HEK293 (cell line): ENCODE measurements at regions not wholly inside any gene's neighbourhood (a gene's known extent, or its start where the extent isn't known, plus 50 kb on each side); places are given as distances from the start of the nearest gene placed in this dataset.

Source experiments
- CTCF ChIA-PET: fragments of 350-600 bp; formaldehyde crosslinking; extraction: SDS; loops from one replicate; lab custom pipeline; 2021; ENCODE audit warnings: antibody characterized with exemption; lab: Yijun Ruan, JAX
- POLR2A ChIA-PET: fragments of 300-600 bp; formaldehyde crosslinking; extraction: SDS; loops from one replicate; lab custom pipeline; 2020; ENCODE audit warnings: antibody characterized with exemption, inconsistent platforms; lab: Yijun Ruan, JAX
- H3K27ac ChIP-seq: fragments of 200-500 bp; sonication (Bioruptor generic); 2 replicates; pipeline ENCODE4 v1.5.1; 2014; ENCODE audit warnings: low read depth, low read length, control low read depth, inconsistent platforms; ENCODE audit errors: extremely low read depth
- H3K36me3 ChIP-seq, 2 experiments: fragments of 200-500 bp in 1 of 2; sonication (Bioruptor generic) in 1 of 2; 1 replicate in 1 of 2; 2 replicates in 1 of 2; pipeline ENCODE4 v1.5.1; 2014 to 2017; ENCODE audit warnings: inconsistent platforms in 2 of 2, low read length in 2 of 2; ENCODE audit not compliant: control insufficient read depth in 2 of 2, insufficient read depth in 1 of 2
- H3K4me1 ChIP-seq: fragments of 200-500 bp; sonication (Bioruptor generic); 2 replicates; pipeline ENCODE4 v1.5.1; 2014; ENCODE audit warnings: mild to moderate bottlenecking, low read length, inconsistent platforms; ENCODE audit not compliant: control insufficient read depth, insufficient read depth
- H3K4me3 ChIP-seq: 2 replicates; pipeline ENCODE4 v1.5.1; 2011; ENCODE audit warnings: low read depth, mild to moderate bottlenecking, control low read depth, low read length, moderate library complexity
- H3K9me3 ChIP-seq: fragments of 200-500 bp; sonication (Bioruptor generic); 2 replicates; pipeline ENCODE4 v1.5.1; 2014; ENCODE audit warnings: low read depth, low read length, inconsistent platforms; ENCODE audit not compliant: control insufficient read depth, insufficient read depth
- BCL11A ChIP-seq: fragments of 450-650 bp; formaldehyde crosslinking; IDR thresholded peaks from 2 replicates; pipeline ENCODE4 v1.5.1; 2016; ENCODE audit warnings: low read depth, missing biosample characterization, missing genetic modification characterization
- KLF16 ChIP-seq: fragments of 450-650 bp; formaldehyde crosslinking; IDR thresholded peaks from 2 replicates; pipeline ENCODE4 v1.5.1; 2017; ENCODE audit warnings: missing biosample characterization, missing genetic modification characterization
- KLF9 ChIP-seq: fragments of 450-650 bp; formaldehyde crosslinking; IDR thresholded peaks from 2 replicates; pipeline ENCODE4 v1.5.1; 2016; ENCODE audit warnings: missing biosample characterization, missing genetic modification characterization, low read depth
- OSR2 ChIP-seq: fragments of 450-650 bp; formaldehyde crosslinking; IDR thresholded peaks from 2 replicates; pipeline ENCODE4 v1.5.1; 2016; ENCODE audit warnings: missing biosample characterization, missing genetic modification characterization
- SCRT2 ChIP-seq: fragments of 450-650 bp; formaldehyde crosslinking; IDR thresholded peaks from 2 replicates; pipeline ENCODE4 v1.5.1; 2016; ENCODE audit warnings: missing biosample characterization, missing genetic modification characterization
- WT1 ChIP-seq: fragments of 450-650 bp; formaldehyde crosslinking; IDR thresholded peaks from 2 replicates; pipeline ENCODE4 v1.5.1; 2016; ENCODE audit warnings: missing biosample characterization, missing genetic modification characterization
- ZNF10 ChIP-seq: fragments of 450-650 bp; formaldehyde crosslinking; IDR thresholded peaks from 2 replicates; pipeline ENCODE4 v1.5.1; 2017; ENCODE audit warnings: missing biosample characterization, missing genetic modification characterization
- ZNF121 ChIP-seq: fragments of 450-650 bp; formaldehyde crosslinking; IDR thresholded peaks from 2 replicates; pipeline ENCODE4 v1.5.1; 2016; ENCODE audit warnings: missing biosample characterization, missing genetic modification characterization
- ZNF155 ChIP-seq: fragments of 450-650 bp; formaldehyde crosslinking; IDR thresholded peaks from 2 replicates; pipeline ENCODE4 v1.5.1; 2016; ENCODE audit warnings: missing biosample characterization, missing genetic modification characterization
- ZNF16 ChIP-seq: fragments of 450-650 bp; formaldehyde crosslinking; IDR thresholded peaks from 2 replicates; pipeline ENCODE4 v1.5.1; 2016; ENCODE audit warnings: low read depth, missing biosample characterization, missing genetic modification characterization
- ZNF214 ChIP-seq: fragments of 450-650 bp; formaldehyde crosslinking; IDR thresholded peaks from 2 replicates; pipeline ENCODE4 v1.5.1; 2017; ENCODE audit warnings: missing biosample characterization, mild to moderate bottlenecking, missing genetic modification characterization, borderline replicate concordance
- ZNF335 ChIP-seq: fragments of 450-650 bp; formaldehyde crosslinking; conservative IDR thresholded peaks from 2 replicates; pipeline ENCODE4 v1.5.1; 2016; ENCODE audit warnings: missing biosample characterization, missing genetic modification characterization
- ZNF514 ChIP-seq: fragments of 450-650 bp; formaldehyde crosslinking; IDR thresholded peaks from 2 replicates; pipeline ENCODE4 v1.5.1; 2016; ENCODE audit warnings: missing biosample characterization, missing genetic modification characterization
- ZNF548 ChIP-seq: fragments of 450-650 bp; formaldehyde crosslinking; IDR thresholded peaks from 2 replicates; pipeline ENCODE4 v1.5.1; 2016; ENCODE audit warnings: missing biosample characterization, missing genetic modification characterization
- ZNF558 ChIP-seq: fragments of 450-650 bp; formaldehyde crosslinking; IDR thresholded peaks from 2 replicates; pipeline ENCODE4 v1.5.1; 2016; ENCODE audit warnings: missing biosample characterization, missing genetic modification characterization
- ZNF621 ChIP-seq: fragments of 450-650 bp; formaldehyde crosslinking; IDR thresholded peaks from 2 replicates; pipeline ENCODE4 v1.5.1; 2017; ENCODE audit warnings: missing biosample characterization, missing genetic modification characterization
- ZNF654 ChIP-seq: fragments of 450-650 bp; formaldehyde crosslinking; IDR thresholded peaks from 2 replicates; pipeline ENCODE4 v1.5.1; 2016; ENCODE audit warnings: low read depth, missing biosample characterization, missing genetic modification characterization
- ZNF768 ChIP-seq: fragments of 450-650 bp; formaldehyde crosslinking; IDR thresholded peaks from 2 replicates; pipeline ENCODE4 v1.5.1; 2018; ENCODE audit warnings: missing biosample characterization, mild to moderate bottlenecking, missing genetic modification characterization
- TF ChIP-seq, protein P1 (sequence below): fragments of 450-650 bp; formaldehyde crosslinking; IDR thresholded peaks from 2 replicates; pipeline ENCODE4 v1.5.1; 2016; ENCODE audit warnings: missing biosample characterization, missing genetic modification characterization, borderline replicate concordance
- TF ChIP-seq, protein P2 (sequence below): fragments of 450-650 bp; formaldehyde crosslinking; IDR thresholded peaks from 2 replicates; pipeline ENCODE4 v1.5.1; 2016; ENCODE audit warnings: missing biosample characterization, missing genetic modification characterization
- TF ChIP-seq, protein P3 (sequence below): fragments of 450-650 bp; formaldehyde crosslinking; IDR thresholded peaks from 2 replicates; pipeline ENCODE4 v1.5.1; 2017; ENCODE audit warnings: missing biosample characterization, missing genetic modification characterization

DNA sequence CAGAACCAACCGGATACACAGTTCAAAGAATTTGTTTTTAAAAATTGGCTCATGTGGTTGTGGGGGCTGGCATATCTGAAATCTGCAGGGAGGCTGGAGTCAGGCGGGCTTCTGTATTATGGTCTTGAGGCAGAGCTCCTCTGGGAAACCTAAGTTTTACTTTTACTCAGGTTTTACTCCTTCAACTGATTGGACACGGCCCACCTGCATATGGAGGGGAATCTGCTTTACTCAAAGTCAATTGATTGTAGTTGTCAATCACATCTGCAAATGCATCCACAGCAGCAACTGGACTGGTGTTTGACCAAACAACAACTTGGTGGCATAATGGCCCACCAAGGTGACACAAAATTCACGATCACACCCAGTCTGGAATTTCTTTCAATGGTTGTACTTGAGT lies 103.4 kb downstream of the ERMARD start:
- no peaks in the 10 kb centered on the region for H3K4me1 ChIP-seq

DNA sequence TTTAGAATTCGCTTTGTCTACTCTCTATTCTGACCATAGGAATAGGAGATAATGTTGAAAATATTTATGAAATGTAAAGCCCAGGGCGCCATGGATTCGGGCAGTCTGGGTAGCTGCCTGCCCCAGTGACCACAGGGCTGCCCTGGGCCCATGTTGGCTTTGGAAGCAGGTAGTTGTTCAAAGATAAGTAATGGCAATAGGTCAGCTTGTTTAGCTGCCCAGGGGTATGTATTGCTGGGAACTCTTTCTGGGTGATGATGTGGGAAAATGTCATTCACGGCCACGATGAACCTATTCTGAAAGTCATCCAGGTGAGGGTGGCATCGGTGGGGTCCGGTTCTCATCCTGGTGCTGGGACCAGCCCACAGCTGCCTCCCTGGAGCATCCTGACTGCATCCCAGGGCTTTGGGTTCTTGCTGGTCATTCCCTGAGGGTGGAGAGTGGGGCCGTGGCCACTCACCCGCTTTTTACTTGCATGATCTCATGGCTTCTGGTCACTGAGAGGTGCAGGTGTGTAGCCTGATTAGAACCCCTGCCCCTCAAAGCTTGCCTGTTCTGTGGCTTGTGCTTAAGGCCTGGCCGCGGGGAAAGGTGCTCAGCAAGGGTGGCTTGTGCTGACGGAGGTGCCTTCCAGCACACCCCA lies 102.8 kb downstream of the ERMARD start:
- TF ChIP-seq ZNF558: no peak
- no peak for TF ChIP-seq ZNF514 (tag by site-specific recombination)
- TF ChIP-seq ZNF155 (tag by site-specific recombination): no peak
- TF ChIP-seq OSR2 (tag by site-specific recombination): no peak
- no peak for TF ChIP-seq ZNF121 (tag by site-specific recombination)
- no peak for TF ChIP-seq ZNF768 (tag by site-specific recombination)
- TF ChIP-seq, protein P1, sequence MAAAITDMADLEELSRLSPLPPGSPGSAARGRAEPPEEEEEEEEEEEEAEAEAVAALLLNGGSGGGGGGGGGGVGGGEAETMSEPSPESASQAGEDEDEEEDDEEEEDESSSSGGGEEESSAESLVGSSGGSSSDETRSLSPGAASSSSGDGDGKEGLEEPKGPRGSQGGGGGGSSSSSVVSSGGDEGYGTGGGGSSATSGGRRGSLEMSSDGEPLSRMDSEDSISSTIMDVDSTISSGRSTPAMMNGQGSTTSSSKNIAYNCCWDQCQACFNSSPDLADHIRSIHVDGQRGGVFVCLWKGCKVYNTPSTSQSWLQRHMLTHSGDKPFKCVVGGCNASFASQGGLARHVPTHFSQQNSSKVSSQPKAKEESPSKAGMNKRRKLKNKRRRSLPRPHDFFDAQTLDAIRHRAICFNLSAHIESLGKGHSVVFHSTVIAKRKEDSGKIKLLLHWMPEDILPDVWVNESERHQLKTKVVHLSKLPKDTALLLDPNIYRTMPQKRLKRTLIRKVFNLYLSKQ: no peak
- TF ChIP-seq ZNF548: no peak
- no peak for TF ChIP-seq ZNF654 (tag by site-specific recombination)
- no peak for TF ChIP-seq ZNF214 (tag by site-specific recombination)
- no peak for TF ChIP-seq KLF9
- TF ChIP-seq BCL11A: no peak
- TF ChIP-seq, protein P2, sequence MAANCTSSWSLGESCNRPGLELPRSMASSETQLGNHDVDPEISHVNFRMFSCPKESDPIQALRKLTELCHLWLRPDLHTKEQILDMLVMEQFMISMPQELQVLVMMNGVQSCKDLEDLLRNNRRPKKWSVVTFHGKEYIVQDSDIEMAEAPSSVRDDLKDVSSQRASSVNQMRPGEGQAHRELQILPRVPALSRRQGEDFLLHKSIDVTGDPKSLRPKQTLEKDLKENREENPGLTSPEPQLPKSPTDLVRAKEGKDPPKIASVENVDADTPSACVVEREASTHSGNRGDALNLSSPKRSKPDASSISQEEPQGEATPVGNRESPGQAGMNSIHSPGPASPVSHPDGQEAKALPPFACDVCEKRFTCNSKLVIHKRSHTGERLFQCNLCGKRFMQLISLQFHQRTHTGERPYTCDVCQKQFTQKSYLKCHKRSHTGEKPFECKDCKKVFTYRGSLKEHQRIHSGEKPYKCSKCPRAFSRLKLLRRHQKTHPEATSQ (tag by site-specific recombination): no peak
- no peak for TF ChIP-seq ZNF16 (tag by site-specific recombination)
- TF ChIP-seq KLF16 (tag by site-specific recombination): no peak
- no peak for TF ChIP-seq WT1 (tag by site-specific recombination)
- no peak for TF ChIP-seq SCRT2 (tag by site-specific recombination)
- no peak for TF ChIP-seq ZNF621 (tag by site-specific recombination)
- TF ChIP-seq, protein P3, sequence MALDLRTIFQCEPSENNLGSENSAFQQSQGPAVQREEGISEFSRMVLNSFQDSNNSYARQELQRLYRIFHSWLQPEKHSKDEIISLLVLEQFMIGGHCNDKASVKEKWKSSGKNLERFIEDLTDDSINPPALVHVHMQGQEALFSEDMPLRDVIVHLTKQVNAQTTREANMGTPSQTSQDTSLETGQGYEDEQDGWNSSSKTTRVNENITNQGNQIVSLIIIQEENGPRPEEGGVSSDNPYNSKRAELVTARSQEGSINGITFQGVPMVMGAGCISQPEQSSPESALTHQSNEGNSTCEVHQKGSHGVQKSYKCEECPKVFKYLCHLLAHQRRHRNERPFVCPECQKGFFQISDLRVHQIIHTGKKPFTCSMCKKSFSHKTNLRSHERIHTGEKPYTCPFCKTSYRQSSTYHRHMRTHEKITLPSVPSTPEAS (tag by site-specific recombination): no peak
- POLR2A ChIA-PET: no interaction called here
- H3K36me3 ChIP-seq: no peaks in the 10 kb centered on the region
- no peak overlapping the region for H3K4me3 ChIP-seq
- H3K27ac ChIP-seq: no peak overlapping the region
- H3K4me1 ChIP-seq: no peaks in the 10 kb centered on the region
- CTCF ChIA-PET: interaction anchor here (1.0 kb wide), 1 partner anchor 23 kb away, joined by 3 read pairs; no protein-coding TSS in a partner anchor
- H3K9me3 ChIP-seq: no peaks in the 10 kb centered on the region

More for the DNA sequence above, 103.4 kb downstream of the ERMARD start:
- POLR2A ChIA-PET: no interaction called here
- CTCF ChIA-PET: interaction anchor here (1.0 kb wide), 1 partner anchor 23 kb away, joined by 3 read pairs; no protein-coding TSS in a partner anchor
- no peak overlapping the region for H3K27ac ChIP-seq
- TF ChIP-seq ZNF548 (no peak), ZNF335 (no peak), ZNF10 (tag by site-specific recombination) (peak; percentile 96)
- TF ChIP-seq, all 188 proteins: peak for 1
- H3K36me3 ChIP-seq: no peaks in the 10 kb centered on the region
- no peak overlapping the region for H3K4me3 ChIP-seq
- no peaks in the 10 kb centered on the region for H3K9me3 ChIP-seq
